Ishikawa (cell line): ENCODE measurements at regions not wholly inside any gene's neighbourhood (a gene's known extent, or its start where the extent isn't known, plus 50 kb on each side); places are given as distances from the start of the nearest gene placed in this dataset.

Experiments used
- CEBPB ChIP-seq: IDR thresholded peaks from 2 replicates; pipeline ENCODE4 v1.6.1; 2012
- EP300 ChIP-seq: IDR thresholded peaks from 2 replicates; pipeline ENCODE4 v1.6.1; 2012; ENCODE audit warnings: borderline replicate concordance
- NFIC ChIP-seq: IDR thresholded peaks from 2 replicates; pipeline ENCODE4 v1.6.1; 2012
- REST ChIP-seq: IDR thresholded peaks from 2 replicates; pipeline ENCODE4 v1.6.1; 2012; ENCODE audit warnings: low read depth, mild to moderate bottlenecking
- TAF1 ChIP-seq: IDR thresholded peaks from 2 replicates; pipeline ENCODE4 v1.6.1; 2012; ENCODE audit warnings: low read depth, mild to moderate bottlenecking
- YY1 ChIP-seq: IDR thresholded peaks from 2 replicates; pipeline ENCODE4 v1.6.1; 2012; ENCODE audit warnings: low read depth

GRCh38 chr2:383178-383577 is 95.3 kb upstream of the ALKAL2 start:
- no peak for TF ChIP-seq TAF1
- no peak for TF ChIP-seq EP300
- no peak for TF ChIP-seq REST
- TF ChIP-seq NFIC = no peak
- no peak for TF ChIP-seq YY1
- TF ChIP-seq CEBPB = no peak
